Fibroblast of skin of back (primary cell): ENCODE measurements at regions not wholly inside any gene's neighbourhood (a gene's known extent, or its start where the extent isn't known, plus 50 kb on each side); places are given as distances from the start of the nearest gene placed in this dataset.

Experiments used
- DNase-seq: peaks from one replicate; pipeline ENCODE4 v3.0.0-alpha.2; 2013

GRCh38 chr6:3587660-3588059 is 130.8 kb upstream of the SLC22A23 start:
- no peak for DNase-seq

DNA sequence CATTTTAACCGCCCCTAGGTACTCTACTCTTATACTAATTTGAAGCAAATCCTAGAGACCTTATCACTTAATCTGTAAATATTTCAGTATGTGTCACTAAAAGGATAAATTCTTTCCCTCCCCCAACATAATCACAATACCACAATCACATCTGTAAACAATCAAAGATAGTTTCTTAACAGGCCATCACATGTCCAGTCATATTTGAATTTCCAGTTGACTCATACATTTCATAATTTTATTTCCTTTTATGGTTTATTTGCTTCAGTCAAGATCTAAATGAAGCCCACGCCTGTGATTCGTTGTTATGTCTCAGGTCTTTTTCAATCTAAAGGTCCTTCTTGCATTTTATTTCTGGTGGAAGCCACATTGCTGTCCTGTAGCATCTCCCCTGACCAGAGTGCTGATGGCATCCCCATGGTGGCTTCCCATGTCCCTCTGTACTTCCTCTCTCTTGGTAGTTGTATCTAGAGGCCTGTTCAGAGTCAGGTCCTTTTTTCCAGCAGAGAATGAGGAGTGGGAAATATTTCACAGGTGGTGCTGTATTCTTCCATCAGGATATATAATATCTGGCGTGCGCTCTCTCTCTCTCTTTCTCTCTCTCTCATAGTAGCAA is 128.6 kb upstream of the SLC22A23 start:
- peak; percentile 89 for DNase-seq

DNA sequence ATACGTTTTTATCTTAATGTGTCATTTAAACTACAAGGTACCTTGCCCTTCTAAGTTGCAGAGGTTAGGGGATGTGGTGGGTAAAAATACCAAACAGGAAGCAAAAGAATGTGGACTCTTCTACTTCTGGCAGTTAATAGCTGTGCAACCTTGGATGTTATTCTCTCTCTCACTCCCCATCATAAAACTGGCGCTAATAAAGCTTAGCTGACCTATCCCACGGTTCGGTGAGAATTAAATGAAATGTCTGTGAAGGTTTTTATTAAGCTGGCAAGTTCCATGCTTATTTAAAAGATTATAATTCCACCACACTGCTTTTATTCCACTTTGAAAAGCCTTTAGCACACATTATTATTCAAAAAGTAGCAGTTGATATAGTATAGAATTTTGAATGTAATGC is 127.8 kb upstream of the SLC22A23 start:
- peak; percentile 13 for DNase-seq

- no peak for DNase-seq
These were observed 124.6 kb upstream of the SLC22A23 start for GRCh38 chr6:3581469-3581868.

GRCh38 chr6:3579652-3580175 is 122.9 kb upstream of the SLC22A23 start:
- DNase-seq, result no peak

GRCh38 chr6:3578981-3579380 is 122.1 kb upstream of the SLC22A23 start:
- DNase-seq, result no peak

- no peak for DNase-seq
These were observed 120.7 kb upstream of the SLC22A23 start for GRCh38 chr6:3577517-3577916.

DNA sequence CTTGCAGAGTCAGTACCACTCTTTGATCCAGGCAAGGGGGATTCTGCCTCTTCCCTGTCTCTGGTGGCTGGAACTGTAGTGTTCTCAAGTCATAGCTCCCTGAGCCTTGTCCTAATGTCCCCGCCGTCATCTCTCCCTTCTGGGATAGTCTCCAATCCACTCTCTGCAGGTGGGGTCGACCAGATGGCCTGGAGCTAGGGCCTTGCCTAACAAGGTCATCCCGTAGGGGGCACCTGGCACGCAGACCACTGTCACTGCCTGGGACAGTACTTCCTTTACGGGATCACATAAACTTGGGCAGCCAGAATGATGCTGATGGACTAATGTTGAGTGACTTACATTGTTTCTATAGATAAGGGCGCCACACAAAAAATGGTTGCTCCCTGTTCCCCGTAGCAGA is 118.9 kb upstream of the SLC22A23 start:
- DNase-seq, result no peak

DNA sequence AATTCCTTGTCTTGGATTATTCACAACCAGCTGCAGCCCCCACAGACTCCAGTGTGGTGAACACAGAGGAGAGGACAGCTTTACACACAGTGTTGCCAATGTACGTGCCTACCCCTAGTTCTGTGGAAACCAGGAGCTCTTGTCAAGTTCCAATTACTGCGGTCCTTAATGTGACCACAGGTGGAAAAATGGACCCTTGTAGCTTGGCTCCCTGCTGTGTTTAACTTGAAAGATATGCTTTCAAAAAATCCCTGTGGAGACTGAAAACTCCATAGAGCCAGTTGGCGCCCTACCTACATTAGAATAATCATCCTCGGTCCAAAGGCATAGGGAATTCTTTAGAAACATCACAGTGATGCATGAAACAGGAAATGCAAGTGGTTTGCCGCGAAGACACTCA is 118.3 kb upstream of the SLC22A23 start:
- no peak for DNase-seq

GRCh38 chr6:3573670-3574069 is 116.8 kb upstream of the SLC22A23 start:
- no peak for DNase-seq

GRCh38 chr6:3571836-3572235 is 115.0 kb upstream of the SLC22A23 start:
- DNase-seq, result no peak

DNA sequence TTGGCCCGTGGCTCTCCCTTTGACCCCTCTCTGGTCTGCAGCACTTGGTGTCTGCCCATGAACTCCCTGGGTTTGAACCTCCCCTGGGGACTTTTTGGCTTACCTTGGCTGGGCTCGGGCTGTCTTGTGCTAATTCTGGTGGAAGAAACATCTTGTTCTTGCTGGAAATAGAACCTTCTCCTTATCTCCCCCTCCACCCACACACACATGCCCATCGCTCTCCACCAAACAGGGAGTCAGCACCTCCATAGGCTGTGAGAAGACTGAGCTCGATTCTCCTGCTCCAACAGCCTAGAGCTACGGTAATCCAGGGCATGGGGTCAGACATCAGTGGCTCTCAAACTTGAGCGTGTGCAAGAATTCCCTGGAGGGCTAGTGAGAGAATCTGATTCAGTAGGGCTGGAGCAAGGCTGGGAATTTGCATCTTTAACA is 114.4 kb upstream of the SLC22A23 start:
- no peak for DNase-seq

- no peak for DNase-seq
These were observed 113.0 kb upstream of the SLC22A23 start for GRCh38 chr6:3569816-3570215.

DNA sequence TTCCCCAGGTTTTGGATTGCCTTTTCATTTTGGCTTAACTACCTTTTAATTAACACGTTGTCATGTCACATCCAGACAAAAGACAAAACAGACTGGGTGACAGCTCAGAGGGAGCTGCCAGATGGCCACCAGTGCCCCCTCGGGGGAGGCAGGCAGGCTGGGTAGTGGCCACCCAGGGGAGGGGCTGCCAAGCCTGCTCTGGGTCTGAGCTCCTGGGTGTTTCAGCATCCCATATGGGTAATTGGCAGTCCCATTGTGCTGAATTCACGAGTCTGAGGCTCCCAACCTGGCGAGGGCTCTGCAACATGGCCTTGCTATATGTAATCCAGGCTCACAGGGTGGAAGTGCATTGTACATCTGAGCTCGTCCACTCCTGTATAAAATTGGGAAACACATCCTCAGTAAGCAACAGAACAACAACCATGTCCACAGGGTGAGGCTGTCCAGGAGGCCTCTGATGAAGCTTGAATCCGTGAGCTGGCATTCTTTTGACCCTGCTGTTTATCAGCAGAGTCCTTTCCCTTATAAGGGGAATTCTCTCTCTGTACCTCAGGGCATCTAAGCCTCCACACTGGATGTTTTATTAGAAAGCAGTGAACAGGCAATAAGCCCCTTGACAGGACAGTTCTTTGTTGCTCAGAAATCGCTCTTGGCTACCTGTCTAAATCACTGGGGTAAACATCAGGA is 111.7 kb upstream of the SLC22A23 start:
- peak; percentile 60 for DNase-seq

DNA sequence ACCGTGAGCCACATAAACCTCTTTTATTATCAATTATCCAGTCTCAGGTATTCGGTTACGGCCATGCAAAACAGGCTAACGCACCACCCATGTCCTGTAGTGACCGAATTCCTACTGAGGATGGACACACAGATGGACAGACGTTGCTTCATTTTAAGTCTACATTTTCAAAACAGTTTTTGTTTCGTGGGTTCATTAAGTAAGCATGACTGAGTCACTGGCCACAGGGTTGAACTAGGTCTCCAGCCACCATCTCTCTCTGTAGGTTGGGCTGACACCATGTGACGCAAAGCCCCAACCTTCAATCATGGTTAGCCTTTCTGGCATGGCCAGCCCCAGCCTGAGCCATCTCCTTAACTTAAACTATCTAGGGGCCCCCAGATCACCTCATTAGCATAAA is 110.0 kb upstream of the SLC22A23 start:
- DNase-seq, result peak; percentile 42

DNA sequence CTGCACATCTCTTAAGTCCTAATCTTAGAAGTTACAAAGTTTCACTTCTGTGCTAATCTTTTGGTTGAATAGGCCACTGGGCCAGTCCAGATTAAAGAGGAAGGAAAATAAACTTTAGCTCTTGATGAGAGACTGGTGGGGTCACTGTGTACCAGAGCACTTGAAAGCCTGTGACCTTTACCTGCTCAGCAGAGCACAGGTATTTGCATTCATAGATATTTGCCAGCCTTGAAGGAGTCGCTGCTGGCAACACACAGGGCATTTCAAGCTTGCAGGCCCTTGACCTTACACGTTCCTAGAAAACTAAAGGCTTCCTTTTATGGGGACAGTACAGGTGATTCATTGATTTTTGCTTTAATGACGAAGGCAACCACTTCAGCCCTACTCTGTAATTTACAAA is 108.4 kb upstream of the SLC22A23 start:
- DNase-seq, result no peak

GRCh38 chr6:3561725-3562124 is 104.9 kb upstream of the SLC22A23 start:
- peak; percentile 65 for DNase-seq

DNA sequence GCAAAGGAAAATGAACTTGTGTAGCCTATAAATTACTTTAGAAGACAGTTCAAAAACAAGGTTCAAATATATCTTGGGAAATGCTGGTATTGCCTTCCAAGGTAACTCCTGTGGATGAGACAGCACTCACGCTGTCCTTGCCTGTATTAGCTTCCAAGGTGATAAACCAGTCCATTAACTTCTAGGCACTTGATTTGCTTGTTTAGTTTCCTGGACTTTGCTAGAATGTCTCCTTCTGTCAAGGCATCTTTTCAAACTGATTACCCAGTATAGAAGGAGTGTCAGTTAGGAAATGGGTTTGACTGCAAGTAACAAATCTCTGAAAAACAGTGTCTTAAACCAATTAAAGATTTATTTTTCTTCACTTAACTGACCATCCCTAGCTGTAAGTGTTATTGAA is 103.4 kb upstream of the SLC22A23 start:
- DNase-seq, result no peak

DNA sequence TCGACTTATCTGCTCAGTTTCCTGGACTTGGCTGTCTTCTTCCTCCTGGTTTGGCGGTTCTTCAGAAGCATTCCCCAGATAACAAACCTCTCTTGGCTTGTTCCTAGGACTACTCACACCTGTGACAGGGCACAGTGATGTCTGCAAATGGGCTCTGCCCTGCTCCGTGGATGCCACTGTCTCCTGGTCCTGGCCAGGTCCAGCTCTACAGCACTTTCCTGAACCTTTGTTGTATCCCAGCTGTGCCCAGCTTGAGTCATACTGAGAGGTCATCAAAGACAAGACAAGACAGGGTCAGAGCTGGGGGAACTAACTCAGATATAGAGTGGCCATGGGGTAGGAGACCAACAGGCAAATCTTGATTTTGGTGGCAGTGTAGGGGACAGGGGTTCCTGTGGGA is 102.7 kb upstream of the SLC22A23 start:
- DNase-seq, result no peak

DNA sequence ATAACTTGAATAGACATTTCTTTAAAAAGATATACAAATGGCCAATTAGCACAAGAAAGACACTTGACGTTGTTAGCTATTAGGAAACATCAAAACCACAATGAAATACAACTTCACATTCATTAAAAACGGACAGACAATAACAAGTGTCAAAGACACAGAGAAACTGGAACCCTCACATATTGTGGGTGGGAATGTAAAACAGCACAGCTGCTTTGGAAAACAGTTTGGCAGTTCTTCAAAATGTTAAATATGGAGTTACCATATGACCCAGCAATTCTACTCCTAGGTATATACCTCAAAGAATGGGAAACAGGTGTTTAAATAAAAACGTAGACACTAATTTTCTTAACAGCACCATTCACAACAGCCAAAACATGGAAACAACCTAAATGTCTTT is 100.5 kb upstream of the SLC22A23 start:
- DNase-seq, result no peak

DNA sequence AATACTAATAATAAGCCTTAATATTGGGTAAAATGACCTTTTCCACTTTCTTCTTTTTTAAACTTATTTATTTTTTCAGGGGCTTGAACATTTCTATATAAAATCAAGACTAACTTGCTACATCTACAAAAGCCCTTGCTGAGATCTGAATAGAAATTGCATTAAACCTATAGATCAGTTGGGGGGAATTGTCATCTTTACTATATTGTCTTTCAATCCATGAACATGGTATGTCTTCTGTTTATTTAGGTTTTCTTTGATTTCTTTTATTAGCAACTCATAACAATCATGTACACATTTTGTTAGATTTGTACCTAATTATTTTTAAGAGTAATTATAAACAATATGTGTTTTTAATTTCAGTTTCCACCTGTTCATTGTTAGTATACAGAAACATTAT is 96.4 kb upstream of the SLC22A23 start:
- no peak for DNase-seq

GRCh38 chr6:3551716-3552511 is 95.1 kb upstream of the SLC22A23 start:
- no peak for DNase-seq

DNA sequence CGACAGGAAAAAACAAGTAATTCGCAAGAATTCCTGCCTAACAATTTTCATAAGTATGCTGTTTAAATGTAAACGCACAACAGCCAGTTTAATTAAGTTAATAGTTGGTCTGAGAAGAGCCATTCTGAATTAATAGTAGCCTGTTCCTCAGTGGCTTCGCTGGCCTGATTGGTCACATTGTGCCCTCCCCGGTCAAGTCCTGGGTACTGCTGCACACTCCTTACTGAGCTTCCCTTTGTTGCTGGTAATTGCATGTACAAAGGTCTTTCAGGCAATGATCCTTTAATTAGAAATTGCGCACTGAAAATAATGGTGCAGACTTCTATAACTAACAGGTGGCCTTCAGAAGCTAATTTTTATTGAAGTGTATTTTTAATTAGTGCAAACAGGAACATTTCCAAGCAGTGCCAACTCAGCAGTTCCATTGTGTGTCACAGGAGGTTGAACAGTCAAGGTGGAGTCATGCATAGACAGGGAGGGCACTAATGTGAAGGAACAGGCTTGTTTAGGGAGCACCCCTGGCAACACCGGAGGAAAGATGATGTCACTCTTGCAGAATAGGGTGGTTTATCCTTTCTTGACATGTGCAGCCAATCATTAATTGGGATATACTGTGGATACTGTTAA is 92.6 kb upstream of the SLC22A23 start:
- no peak for DNase-seq
